Bronchial epithelial cell (primary cell): ENCODE measurements at regions not wholly inside any gene's neighbourhood (a gene's known extent, or its start where the extent isn't known, plus 50 kb on each side); places are given as distances from the start of the nearest gene placed in this dataset.
A peak's percentile ranks its signal among the peaks of the same experiment; 100 is the strongest.

Experiments used
- DNase-seq: peaks from one replicate; pipeline ENCODE4 v3.0.0-alpha.2; 2010; ENCODE audit warnings: low read depth
- FAIRE-seq: peaks from 2 replicates; lab custom pipeline; 2011; peaks lifted over from hg19 to GRCh38; lab: Jason Lieb, UNC
- H3K27me3 ChIP-seq: 2 replicates; pipeline ENCODE4 v1.5.1; 2011; ENCODE audit warnings: low read length; ENCODE audit not compliant: control insufficient read depth, insufficient read depth
- H3K36me3 ChIP-seq: 2 replicates; pipeline ENCODE4 v1.5.1; 2011; ENCODE audit warnings: low read length; ENCODE audit not compliant: control insufficient read depth, insufficient read depth
- H3K4me3 ChIP-seq: 2 replicates; pipeline ENCODE4 v1.5.1; 2011; ENCODE audit warnings: mild to moderate bottlenecking, low read depth, low read length, control low read depth
- CTCF ChIP-seq: IDR thresholded peaks from 2 replicates; pipeline ENCODE4 v1.5.1; 2011; ENCODE audit warnings: mild to moderate bottlenecking, moderate library complexity, low read length, control low read depth, inconsistent platforms; ENCODE audit not compliant: insufficient read depth, severe bottlenecking

GRCh38 chr14:26170885-26171284, 426.9 kb downstream of the NOVA1 start:
- Histone ChIP-seq H3K36me3 (no peaks in the 10 kb centered on the region), H3K4me3 (no peak overlapping the region), H3K27me3 (no peaks in the 10 kb centered on the region)
- no peak for TF ChIP-seq CTCF
- no peak for FAIRE-seq
- peak; percentile 57 for DNase-seq

GRCh38 chr14:26163761-26164160, 434.1 kb downstream of the NOVA1 start:
- peak; percentile 64 for FAIRE-seq
- TF ChIP-seq CTCF, result peak; percentile 51
- peak; percentile 54 for DNase-seq
- no peaks in the 10 kb centered on the region for H3K36me3 ChIP-seq
- H3K27me3 ChIP-seq, result no peaks in the 10 kb centered on the region
- H3K4me3 ChIP-seq, result no peak overlapping the region

- H3K4me3 ChIP-seq, result no peak overlapping the region
- TF ChIP-seq CTCF, result no peak
- no peaks in the 10 kb centered on the region for H3K36me3 ChIP-seq
- no peak for DNase-seq
- no peak for FAIRE-seq
- no peaks in the 10 kb centered on the region for H3K27me3 ChIP-seq
Observed at GRCh38 chr14:26157517-26157916, 440.3 kb downstream of the NOVA1 start.

GRCh38 chr14:26143057-26143456, 454.8 kb downstream of the NOVA1 start:
- Histone ChIP-seq H3K4me3 (no peak overlapping the region), H3K27me3 (no peaks in the 10 kb centered on the region), H3K36me3 (no peaks in the 10 kb centered on the region)
- DNase-seq (no peak), FAIRE-seq (no peak)
- no peak for TF ChIP-seq CTCF

- Histone ChIP-seq H3K36me3 (no peaks in the 10 kb centered on the region), H3K4me3 (no peak overlapping the region), H3K27me3 (no peaks in the 10 kb centered on the region)
- TF ChIP-seq CTCF, result no peak
- FAIRE-seq (no peak), DNase-seq (peak; percentile 84)
Observed at GRCh38 chr14:26138764-26139445, 458.9 kb downstream of the NOVA1 start.

- no peaks in the 10 kb centered on the region for H3K27me3 ChIP-seq
- no peak overlapping the region for H3K4me3 ChIP-seq
- H3K36me3 ChIP-seq, result no peaks in the 10 kb centered on the region
- peak; percentile 1 for TF ChIP-seq CTCF
- FAIRE-seq (no peak), DNase-seq (no peak)
Observed at GRCh38 chr14:26137161-26137560, 460.7 kb downstream of the NOVA1 start.
